GM12873 (cell line): ENCODE measurements at regions not wholly inside any gene's neighbourhood (a gene's known extent, or its start where the extent isn't known, plus 50 kb on each side); places are given as distances from the start of the nearest gene placed in this dataset.

Experiments used
- CTCF ChIP-seq: IDR thresholded peaks from 2 replicates; pipeline ENCODE4 v1.5.1; 2012; ENCODE audit warnings: low read depth, mild to moderate bottlenecking, moderate library complexity, low read length, control low read depth; ENCODE audit not compliant: insufficient read depth; ENCODE audit errors: missing control alignments

GRCh38 chr7:108860615-108861014 lies 290.9 kb downstream of the DNAJB9 start:
- TF ChIP-seq CTCF: no peak

GRCh38 chr7:108861071-108861470 lies 291.4 kb downstream of the DNAJB9 start:
- no peak for TF ChIP-seq CTCF

GRCh38 chr7:108863227-108863848 lies 293.7 kb downstream of the DNAJB9 start:
- no peak for TF ChIP-seq CTCF

- TF ChIP-seq CTCF: no peak
Measured at GRCh38 chr7:108869070-108869469, 299.4 kb downstream of the DNAJB9 start.

- TF ChIP-seq CTCF: peak; percentile 58
Measured at GRCh38 chr7:108875139-108875538, 305.5 kb downstream of the DNAJB9 start.

GRCh38 chr7:108890862-108891261 lies 321.2 kb downstream of the DNAJB9 start:
- TF ChIP-seq CTCF: no peak

- no peak for TF ChIP-seq CTCF
Measured at GRCh38 chr7:108908456-108908855, 338.8 kb downstream of the DNAJB9 start.
